ENCODE measurements at regions not wholly inside any gene's neighbourhood (a gene's known extent, or its start where the extent isn't known, plus 50 kb on each side); places are given as distances from the start of the nearest gene placed in this dataset.

GRCh38 chr3:161579395-161580126 is 83.0 kb downstream of the OTOL1 start:
- H3K36me3 ChIP-seq: no peaks in the 10 kb centered on the region
- DNase-seq (ENCODE audit: low spot score): no peak
- H3K27ac ChIP-seq: no peak overlapping the region
- no peak for TF ChIP-seq CTCF (IDR thresholded peaks at IDR 0.05)
- no peaks in the 10 kb centered on the region for H3K27me3 ChIP-seq (replicated peaks; ENCODE audit: insufficient read depth)
- no peaks in the 10 kb centered on the region for H3K4me1 ChIP-seq (ENCODE audit: control insufficient read depth in 1 of 2, low read depth in 2 of 2)
- no peak overlapping the region for H3K4me3 ChIP-seq
- no peak for ATAC-seq (ENCODE audit: insufficient number of reproducible peaks, low FRiP score, low read depth)
- no peaks in the 10 kb centered on the region for H3K9me3 ChIP-seq

GRCh38 chr3:161585922-161586321 is 89.3 kb downstream of the OTOL1 start:
- H3K4me1 ChIP-seq (ENCODE audit: control insufficient read depth in 1 of 2, low read depth in 2 of 2): no peaks in the 10 kb centered on the region
- no peak overlapping the region for H3K4me3 ChIP-seq
- no peak for TF ChIP-seq CTCF (IDR thresholded peaks at IDR 0.05)
- H3K27ac ChIP-seq: no peak overlapping the region
- no peak for DNase-seq (ENCODE audit: low spot score)
- no peaks in the 10 kb centered on the region for H3K36me3 ChIP-seq
- no peaks in the 10 kb centered on the region for H3K27me3 ChIP-seq (replicated peaks; ENCODE audit: insufficient read depth)
- no peaks in the 10 kb centered on the region for H3K9me3 ChIP-seq
- ATAC-seq (ENCODE audit: insufficient number of reproducible peaks, low FRiP score, low read depth): no peak

- no peaks in the 10 kb centered on the region for H3K9me3 ChIP-seq
- no peaks in the 10 kb centered on the region for H3K27me3 ChIP-seq (replicated peaks; ENCODE audit: insufficient read depth)
- DNase-seq (ENCODE audit: low spot score) (no peak), ATAC-seq (ENCODE audit: insufficient number of reproducible peaks, low FRiP score, low read depth) (no peak)
- H3K4me1 ChIP-seq (ENCODE audit: control insufficient read depth in 1 of 2, low read depth in 2 of 2): no peaks in the 10 kb centered on the region
- no peak overlapping the region for H3K4me3 ChIP-seq
- no peaks in the 10 kb centered on the region for H3K36me3 ChIP-seq
- no peak overlapping the region for H3K27ac ChIP-seq
- no peak for TF ChIP-seq CTCF (IDR thresholded peaks at IDR 0.05)
Observed at GRCh38 chr3:161586556-161587235, 90.1 kb downstream of the OTOL1 start.

- H3K36me3 ChIP-seq: no peaks in the 10 kb centered on the region
- ATAC-seq (ENCODE audit: insufficient number of reproducible peaks, low FRiP score, low read depth) (no peak), DNase-seq (ENCODE audit: low spot score) (no peak)
- no peaks in the 10 kb centered on the region for H3K27me3 ChIP-seq (replicated peaks; ENCODE audit: insufficient read depth)
- H3K27ac ChIP-seq: no peak overlapping the region
- no peak for TF ChIP-seq CTCF (IDR thresholded peaks at IDR 0.05)
- H3K4me1 ChIP-seq (ENCODE audit: control insufficient read depth in 1 of 2, low read depth in 2 of 2): no peaks in the 10 kb centered on the region
- H3K4me3 ChIP-seq: no peak overlapping the region
- no peaks in the 10 kb centered on the region for H3K9me3 ChIP-seq
Observed at GRCh38 chr3:161598639-161599038, 102.0 kb downstream of the OTOL1 start.

GRCh38 chr3:161599697-161600096 is 103.1 kb downstream of the OTOL1 start:
- H3K4me3 ChIP-seq: no peak overlapping the region
- no peaks in the 10 kb centered on the region for H3K27me3 ChIP-seq (replicated peaks; ENCODE audit: insufficient read depth)

More at GRCh38 chr3:161599697-161600096, 103.1 kb downstream of the OTOL1 start:
- DNase-seq (ENCODE audit: low spot score): no peak
- Histone ChIP-seq H3K27ac (no peak overlapping the region), H3K4me1 (ENCODE audit: control insufficient read depth in 1 of 2, low read depth in 2 of 2) (no peaks in the 10 kb centered on the region), H3K36me3 (no peaks in the 10 kb centered on the region), H3K9me3 (no peaks in the 10 kb centered on the region)
- TF ChIP-seq CTCF (IDR thresholded peaks at IDR 0.05): no peak
- ATAC-seq (ENCODE audit: insufficient number of reproducible peaks, low FRiP score, low read depth): no peak

Measured in thoracic aorta (tissue), 2 donors.